ENCODE measurements at regions not wholly inside any gene's neighbourhood (a gene's known extent, or its start where the extent isn't known, plus 50 kb on each side); places are given as distances from the start of the nearest gene placed in this dataset.
"Not testable (repeated sequence)": the region's sequence is repeated elsewhere in the genome, so short reads cannot be mapped to it uniquely, and the experiment has no call there.

DNA sequence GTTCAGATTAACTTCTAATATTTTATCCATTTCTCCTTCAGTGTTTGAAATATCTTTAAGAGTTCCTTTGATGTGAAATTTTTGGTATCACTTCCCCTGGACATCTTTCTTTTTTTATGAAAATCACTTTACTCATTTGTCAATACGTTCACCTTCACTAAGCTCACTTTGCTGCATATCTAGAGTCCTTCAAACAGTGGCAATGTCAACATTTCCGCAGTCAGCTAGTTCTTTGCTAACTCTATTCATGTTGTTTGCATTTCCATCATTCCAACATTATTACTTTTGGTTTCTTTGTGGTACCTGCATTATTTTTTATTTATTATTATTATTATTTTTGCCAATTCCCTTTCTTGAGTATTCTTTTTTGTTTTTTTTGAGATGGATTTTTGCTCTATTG lies 203.0 kb downstream of the GPAT3 start:
- DNase-seq (ENCODE audit: insufficient read length, low spot score) (no peak), FAIRE-seq (no peak)
- TF ChIP-seq POLR2AphosphoS5 (IDR thresholded peaks at IDR 0.05; ENCODE audit: low read depth, low read length) (no peak), SPI1 (IDR thresholded peaks at IDR 0.05; ENCODE audit: low read depth, low read length) (no peak), PAX5 (IDR thresholded peaks at IDR 0.05; ENCODE audit: insufficient read depth, low read length, severe bottlenecking) (no peak), POU2F2 (IDR thresholded peaks at IDR 0.05; ENCODE audit: low read depth, low read length) (no peak), POLR2A (IDR thresholded peaks at IDR 0.05; ENCODE audit: low read depth, low read length) (no peak), TAF1 (IDR thresholded peaks at IDR 0.05; ENCODE audit: low read depth, low read length) (no peak)

DNA sequence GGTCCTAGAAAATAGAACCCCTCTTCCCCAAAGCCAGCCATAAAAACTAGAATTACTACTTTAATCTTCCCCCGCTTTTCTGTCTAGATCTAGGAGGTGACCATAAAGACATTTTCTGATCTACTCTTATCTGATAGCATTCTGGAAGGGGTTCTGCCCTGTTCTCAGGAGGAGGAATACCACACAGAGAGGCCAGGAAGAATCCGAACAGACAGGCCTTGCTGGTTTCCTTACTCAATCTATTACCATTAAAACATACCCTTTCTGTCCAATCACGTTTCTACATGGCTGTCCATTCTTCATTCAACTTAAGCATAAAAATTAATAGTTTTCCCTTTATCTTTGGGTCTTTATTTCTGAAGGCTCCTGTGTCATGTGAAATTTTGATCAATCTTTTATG lies 198.7 kb downstream of the GPAT3 start:
- TF ChIP-seq POLR2A (IDR thresholded peaks at IDR 0.05; ENCODE audit: low read depth, low read length) (no peak), PAX5 (IDR thresholded peaks at IDR 0.05; ENCODE audit: insufficient read depth, low read length, severe bottlenecking) (no peak), POLR2AphosphoS5 (IDR thresholded peaks at IDR 0.05; ENCODE audit: low read depth, low read length) (no peak), TAF1 (IDR thresholded peaks at IDR 0.05; ENCODE audit: low read depth, low read length) (no peak), POU2F2 (IDR thresholded peaks at IDR 0.05; ENCODE audit: low read depth, low read length) (no peak), SPI1 (IDR thresholded peaks at IDR 0.05; ENCODE audit: low read depth, low read length) (no peak)
- FAIRE-seq (no peak), DNase-seq (ENCODE audit: insufficient read length, low spot score) (no peak)

DNA sequence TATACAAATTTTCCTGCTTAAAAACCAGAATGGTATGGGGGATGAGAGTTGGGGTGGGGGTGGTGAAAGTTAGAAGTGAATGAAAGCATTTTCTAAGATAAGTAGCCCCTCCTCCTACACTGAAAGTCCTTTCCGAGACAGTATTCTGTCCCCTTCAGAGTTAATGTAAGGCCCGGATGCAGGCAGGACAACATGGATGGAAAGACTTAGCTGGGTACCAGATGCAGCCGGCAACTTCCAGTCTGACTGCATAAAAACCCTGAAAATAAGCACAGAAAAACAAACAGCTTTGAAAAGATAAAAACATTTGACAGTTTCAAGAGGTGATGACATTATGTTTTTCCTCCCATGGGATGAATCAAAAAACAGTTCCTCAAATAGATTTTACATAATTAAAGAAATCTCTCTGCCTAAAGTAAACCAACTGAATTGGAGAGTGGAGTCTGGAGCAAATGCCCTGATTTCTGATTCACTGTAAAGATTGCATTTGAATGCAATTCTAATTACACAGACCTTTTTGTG lies 196.3 kb downstream of the GPAT3 start:
- FAIRE-seq (no peak), DNase-seq (ENCODE audit: insufficient read length, low spot score) (no peak)
- TF ChIP-seq TAF1 (IDR thresholded peaks at IDR 0.05; ENCODE audit: low read depth, low read length) (no peak), POU2F2 (IDR thresholded peaks at IDR 0.05; ENCODE audit: low read depth, low read length) (no peak), SPI1 (IDR thresholded peaks at IDR 0.05; ENCODE audit: low read depth, low read length) (no peak), POLR2AphosphoS5 (IDR thresholded peaks at IDR 0.05; ENCODE audit: low read depth, low read length) (no peak), PAX5 (IDR thresholded peaks at IDR 0.05; ENCODE audit: insufficient read depth, low read length, severe bottlenecking) (no peak), POLR2A (IDR thresholded peaks at IDR 0.05; ENCODE audit: low read depth, low read length) (no peak)

DNA sequence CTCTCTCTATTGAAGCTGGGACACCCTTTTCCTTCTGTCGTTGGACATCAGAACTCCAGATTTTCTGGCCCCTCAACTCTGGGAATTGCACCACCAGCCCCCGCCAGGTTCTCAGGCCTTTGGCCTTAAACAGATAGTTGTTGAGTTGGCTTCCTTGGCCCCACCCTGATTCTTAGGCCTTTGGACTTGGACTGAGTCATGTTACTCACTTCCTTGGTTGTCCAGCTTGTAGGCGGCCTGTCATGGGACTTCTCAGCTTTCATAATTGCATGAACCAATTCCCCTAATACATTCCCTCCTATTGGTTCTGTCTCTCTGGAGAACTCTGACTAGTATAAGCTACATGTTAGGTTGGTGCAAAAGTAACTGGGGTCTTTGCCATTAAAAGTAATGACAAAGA lies 195.7 kb downstream of the GPAT3 start:
- DNase-seq (ENCODE audit: insufficient read length, low spot score) (no peak), FAIRE-seq (no peak)
- no peak for TF ChIP-seq PAX5 (IDR thresholded peaks at IDR 0.05; ENCODE audit: insufficient read depth, low read length, severe bottlenecking)
- no peak for TF ChIP-seq POLR2AphosphoS5 (IDR thresholded peaks at IDR 0.05; ENCODE audit: low read depth, low read length)
- TF ChIP-seq SPI1 (IDR thresholded peaks at IDR 0.05; ENCODE audit: low read depth, low read length) = no peak
- no peak for TF ChIP-seq POU2F2 (IDR thresholded peaks at IDR 0.05; ENCODE audit: low read depth, low read length)
- no peak for TF ChIP-seq POLR2A (IDR thresholded peaks at IDR 0.05; ENCODE audit: low read depth, low read length)
- TF ChIP-seq TAF1 (IDR thresholded peaks at IDR 0.05; ENCODE audit: low read depth, low read length) = no peak

DNA sequence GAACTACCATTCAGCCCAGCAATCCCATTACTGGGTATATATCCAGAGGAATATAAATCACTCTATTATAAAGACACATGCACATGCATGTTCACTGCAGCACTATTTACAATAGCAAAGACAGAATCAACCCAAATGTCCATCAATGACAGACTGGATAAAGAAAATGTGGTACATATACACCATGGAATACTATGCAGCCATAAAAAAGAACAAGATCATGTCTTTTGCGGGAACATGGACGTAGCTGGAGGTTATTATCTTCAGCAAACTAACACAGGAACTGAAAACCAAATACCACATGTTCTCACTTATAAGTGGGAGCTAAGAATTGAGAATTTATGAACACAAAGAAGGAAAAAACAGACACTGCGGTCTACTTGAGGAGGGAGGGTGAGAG lies 195.1 kb downstream of the GPAT3 start:
- not testable (repeated sequence) for DNase-seq (ENCODE audit: insufficient read length, low spot score); FAIRE-seq

DNA sequence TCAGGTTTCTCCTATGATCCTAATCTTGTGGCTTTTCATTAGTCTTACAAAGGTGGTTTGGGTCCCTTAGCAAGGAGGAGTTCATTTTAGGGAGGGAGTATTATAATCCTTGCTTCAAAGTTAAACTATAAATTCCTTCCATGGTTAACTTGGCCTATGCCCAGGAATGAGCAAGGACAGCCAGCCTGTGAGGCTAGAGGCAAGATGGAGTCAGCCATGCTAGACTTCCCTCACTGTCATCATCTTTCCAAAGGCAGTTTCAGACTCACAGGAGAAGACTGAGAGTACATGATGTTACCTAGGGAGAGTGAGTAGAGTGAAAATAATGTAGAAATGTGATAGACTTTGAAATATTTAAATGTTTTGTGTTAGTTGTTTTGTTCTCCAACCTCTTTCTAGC lies 192.3 kb downstream of the GPAT3 start:
- TF ChIP-seq POU2F2 (IDR thresholded peaks at IDR 0.05; ENCODE audit: low read depth, low read length) (no peak), PAX5 (IDR thresholded peaks at IDR 0.05; ENCODE audit: insufficient read depth, low read length, severe bottlenecking) (no peak), POLR2A (IDR thresholded peaks at IDR 0.05; ENCODE audit: low read depth, low read length) (no peak), POLR2AphosphoS5 (IDR thresholded peaks at IDR 0.05; ENCODE audit: low read depth, low read length) (no peak), TAF1 (IDR thresholded peaks at IDR 0.05; ENCODE audit: low read depth, low read length) (no peak), SPI1 (IDR thresholded peaks at IDR 0.05; ENCODE audit: low read depth, low read length) (no peak)
- FAIRE-seq = no peak
- DNase-seq (ENCODE audit: insufficient read length, low spot score) = no peak

DNA sequence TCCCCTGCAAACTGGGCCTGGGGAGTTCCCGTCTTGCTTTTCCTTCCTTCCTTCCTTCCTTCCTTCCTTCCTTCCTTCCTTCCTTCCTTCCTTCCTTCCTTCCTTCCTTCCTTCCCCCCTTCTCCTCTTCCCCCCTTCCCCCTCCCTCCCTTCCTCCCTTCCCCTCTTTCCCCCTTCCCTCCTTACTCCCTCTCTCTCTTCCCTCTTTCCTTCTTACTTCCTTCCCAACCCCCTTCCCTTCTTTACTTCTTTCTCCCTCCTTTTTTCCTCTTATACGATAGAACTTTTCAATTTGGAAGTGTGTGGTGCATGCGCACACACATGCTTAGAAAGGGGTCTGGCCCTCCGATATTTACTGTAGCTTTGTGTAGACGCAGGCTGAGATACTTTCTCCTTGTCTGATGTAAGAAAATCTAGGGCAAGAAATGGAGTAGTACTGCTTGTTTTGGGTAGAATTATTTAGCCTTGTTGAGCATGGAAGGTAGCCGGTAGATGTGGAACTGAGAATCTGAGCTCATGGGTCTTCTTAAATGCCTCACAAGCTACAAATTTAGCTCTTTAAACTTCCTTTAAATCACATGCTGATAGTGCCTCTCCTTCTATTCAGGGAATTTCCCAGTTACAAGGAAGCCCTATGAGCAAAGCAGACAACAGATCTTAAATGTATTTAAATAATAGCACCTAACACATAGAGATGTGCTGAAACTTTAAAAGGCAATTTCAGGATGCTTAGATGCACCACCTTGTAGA lies 189.6 kb downstream of the GPAT3 start:
- FAIRE-seq (no peak), DNase-seq (ENCODE audit: insufficient read length, low spot score) (no peak)
- TF ChIP-seq POU2F2 (IDR thresholded peaks at IDR 0.05; ENCODE audit: low read depth, low read length) (no peak), SPI1 (IDR thresholded peaks at IDR 0.05; ENCODE audit: low read depth, low read length) (no peak), PAX5 (IDR thresholded peaks at IDR 0.05; ENCODE audit: insufficient read depth, low read length, severe bottlenecking) (no peak), POLR2AphosphoS5 (IDR thresholded peaks at IDR 0.05; ENCODE audit: low read depth, low read length) (no peak), TAF1 (IDR thresholded peaks at IDR 0.05; ENCODE audit: low read depth, low read length) (no peak)

DNA sequence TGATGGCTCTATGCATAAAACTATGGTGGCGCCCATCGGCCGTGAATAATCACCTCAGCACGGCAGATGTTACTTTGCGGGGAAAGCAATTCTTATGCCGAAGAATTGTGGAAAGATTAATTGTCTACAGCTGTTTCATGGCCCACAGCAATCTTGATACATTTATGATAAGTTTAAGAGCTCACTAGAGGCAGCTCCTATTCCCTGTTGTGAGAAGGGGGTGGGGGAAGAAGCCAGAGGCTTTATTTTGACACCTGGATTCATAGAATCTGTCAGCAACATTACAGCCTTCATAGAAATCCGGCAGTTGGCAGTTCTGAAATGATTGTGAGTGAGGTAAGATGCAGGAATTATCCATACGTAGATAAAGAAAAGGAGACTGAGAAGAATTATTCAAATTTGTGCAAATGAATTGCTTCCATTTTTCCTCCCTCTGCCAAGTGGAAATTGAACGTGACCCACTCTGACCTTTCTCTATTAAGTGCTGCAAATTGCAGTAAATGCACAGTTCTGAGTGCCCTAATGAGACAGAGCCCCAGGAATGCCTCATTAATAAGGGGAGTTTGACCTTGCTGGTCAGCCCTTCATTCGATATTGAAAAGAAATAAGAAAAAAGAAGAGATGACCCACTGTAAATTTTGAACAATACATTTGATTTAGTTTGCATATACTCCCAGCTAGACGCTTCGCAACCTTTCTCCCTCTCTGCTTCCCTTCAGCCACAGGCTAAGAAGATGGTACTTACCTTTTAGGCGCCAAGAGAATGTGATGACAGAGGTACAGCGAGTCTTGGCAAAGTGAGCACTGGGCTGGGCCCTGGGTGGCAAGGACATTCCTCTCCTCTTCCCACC lies 188.8 kb downstream of the GPAT3 start:
- no peak for DNase-seq (ENCODE audit: insufficient read length, low spot score)

DNA sequence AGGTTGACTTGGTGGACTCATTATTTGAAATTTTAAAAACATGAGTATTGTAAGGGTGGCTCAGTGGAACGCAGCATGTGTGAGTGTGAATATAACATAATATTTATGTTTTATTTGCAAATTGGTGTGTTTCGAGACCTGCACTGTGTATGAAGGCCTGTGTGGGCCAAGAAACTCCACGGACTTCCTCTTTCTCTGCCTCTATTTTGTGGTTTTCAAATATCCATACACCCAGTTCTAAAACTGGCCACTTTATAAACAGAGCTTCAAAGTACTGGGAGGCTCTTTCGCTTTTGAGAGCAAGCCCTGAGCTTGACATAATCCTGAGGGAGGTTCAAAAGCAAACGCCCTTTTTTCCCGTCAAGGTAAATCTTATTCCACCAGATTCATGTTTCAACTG lies 187.7 kb downstream of the GPAT3 start:
- FAIRE-seq = no peak
- peak; percentile 47; the same call in 1 of the 2 replicates for TF ChIP-seq SPI1 (IDR thresholded peaks at IDR 0.05; ENCODE audit: low read depth, low read length)
- TF ChIP-seq POU2F2 (IDR thresholded peaks at IDR 0.05; ENCODE audit: low read depth, low read length) = no peak
- TF ChIP-seq PAX5 (IDR thresholded peaks at IDR 0.05; ENCODE audit: insufficient read depth, low read length, severe bottlenecking) = no peak
- DNase-seq (ENCODE audit: insufficient read length, low spot score) = no peak

More for the DNA sequence above, 188.8 kb downstream of the GPAT3 start:
- no peak for TF ChIP-seq POLR2A (IDR thresholded peaks at IDR 0.05; ENCODE audit: low read depth, low read length)
- no peak for FAIRE-seq
